Left colon (tissue), 2 donors: ENCODE measurements at regions not wholly inside any gene's neighbourhood (a gene's known extent, or its start where the extent isn't known, plus 50 kb on each side); places are given as distances from the start of the nearest gene placed in this dataset.

Experiments used
- ATAC-seq: fragments of 200-7000 bp; cut with Tn5 transposase; one replicate; pipeline ENCODE4 v1.9.1; 2020; ENCODE audit warnings: mild to moderate bottlenecking, moderate library complexity
- DNase-seq, 2 donors: peaks; one replicate each; pipeline ENCODE4 v3.0.0-alpha.2; 2020
- intact Hi-C, 2 donors: fragments of 100-400 bp; cut with DNase I in 1 of 2; cut with micrococcal nuclease in 1 of 2; formaldehyde crosslinking; loops; one replicate each; pipeline versions ENCODE4 v1.11.2 to v1.14.0; 2022; cut with DNase I, micrococcal nuclease
- donor health status: DM: no; HTN: no; CAD: no.
- donor health status: DM: yes; HTN: yes; CAD: no.

GRCh38 chr2:4300616-4301015 lies 597.2 kb downstream of the DCDC2C start:
- ATAC-seq (no peak), DNase-seq (no peak)
- intact Hi-C loops: no loop called here

GRCh38 chr2:4324531-4324930 lies 621.2 kb downstream of the DCDC2C start:
- intact Hi-C loops: no loop called here
- no peak for ATAC-seq
- DNase-seq: no peak

GRCh38 chr2:4336864-4337263 lies 633.5 kb downstream of the DCDC2C start:
- intact Hi-C loops: no loop called here
- no peak for ATAC-seq
- no peak for DNase-seq

GRCh38 chr2:4338345-4338744 lies 635.0 kb downstream of the DCDC2C start:
- ATAC-seq: no peak
- DNase-seq: no peak
- intact Hi-C loops: no loop called here

GRCh38 chr2:4340536-4340935 lies 637.2 kb downstream of the DCDC2C start:
- intact Hi-C loops: no loop called here
- ATAC-seq (no peak), DNase-seq (no peak)

- DNase-seq (no peak), ATAC-seq (no peak)
- intact Hi-C loops: no loop called here
Observed at GRCh38 chr2:4346628-4347027, 643.3 kb downstream of the DCDC2C start.

GRCh38 chr2:4353668-4354067 lies 650.3 kb downstream of the DCDC2C start:
- intact Hi-C loops: no loop called here
- ATAC-seq (no peak), DNase-seq (no peak)

GRCh38 chr2:4354164-4354563 lies 650.8 kb downstream of the DCDC2C start:
- intact Hi-C loops: no loop called here
- DNase-seq (no peak), ATAC-seq (no peak)

- ATAC-seq (no peak), DNase-seq (no peak)
- intact Hi-C loops: no loop called here
Observed at GRCh38 chr2:4354678-4355077, 651.3 kb downstream of the DCDC2C start.

GRCh38 chr2:4356109-4356508 lies 652.7 kb downstream of the DCDC2C start:
- ATAC-seq (no peak), DNase-seq (no peak)
- intact Hi-C loops: no loop called here

- DNase-seq (no peak), ATAC-seq (no peak)
- intact Hi-C loops: no loop called here
Observed at GRCh38 chr2:4356541-4356940, 653.2 kb downstream of the DCDC2C start.

- DNase-seq: no peak
- intact Hi-C loops: no loop called here
Observed at GRCh38 chr2:4357121-4357520, 653.7 kb downstream of the DCDC2C start.

GRCh38 chr2:4358837-4359236 lies 655.5 kb downstream of the DCDC2C start:
- intact Hi-C loops: no loop called here
- ATAC-seq (no peak), DNase-seq (no peak)

More at GRCh38 chr2:4357121-4357520, 653.7 kb downstream of the DCDC2C start:
- no peak for ATAC-seq

GRCh38 chr2:4368907-4369306 lies 665.5 kb downstream of the DCDC2C start:
- intact Hi-C loops: no loop called here
- DNase-seq: no peak
- ATAC-seq: no peak

GRCh38 chr2:4369826-4370419 lies 666.5 kb downstream of the DCDC2C start:
- intact Hi-C loops: no loop called here
- ATAC-seq (no peak), DNase-seq (no peak)

- ATAC-seq (no peak), DNase-seq (no peak)
- intact Hi-C loops: no loop called here
Observed at GRCh38 chr2:4370422-4371090, 667.2 kb downstream of the DCDC2C start.

GRCh38 chr2:4381049-4381448 lies 677.7 kb downstream of the DCDC2C start:
- intact Hi-C loops: no loop called here
- ATAC-seq (no peak), DNase-seq (no peak)

- intact Hi-C loops: no loop called here
- DNase-seq (no peak), ATAC-seq (no peak)
Observed at GRCh38 chr2:4381773-4382172, 678.4 kb downstream of the DCDC2C start.

GRCh38 chr2:4391013-4391412 lies 687.6 kb downstream of the DCDC2C start:
- DNase-seq: no peak
- intact Hi-C loops: no loop called here
- ATAC-seq: no peak

- intact Hi-C loops: no loop called here
- no peak for DNase-seq
- ATAC-seq: no peak
Observed at GRCh38 chr2:4404363-4404762, 701.0 kb downstream of the DCDC2C start.

- DNase-seq (no peak), ATAC-seq (no peak)
- intact Hi-C loops: no loop called here
Observed at GRCh38 chr2:4408321-4408720, 704.9 kb downstream of the DCDC2C start.
